ENCODE measurements at regions not wholly inside any gene's neighbourhood (a gene's known extent, or its start where the extent isn't known, plus 50 kb on each side); places are given as distances from the start of the nearest gene placed in this dataset.

DNA sequence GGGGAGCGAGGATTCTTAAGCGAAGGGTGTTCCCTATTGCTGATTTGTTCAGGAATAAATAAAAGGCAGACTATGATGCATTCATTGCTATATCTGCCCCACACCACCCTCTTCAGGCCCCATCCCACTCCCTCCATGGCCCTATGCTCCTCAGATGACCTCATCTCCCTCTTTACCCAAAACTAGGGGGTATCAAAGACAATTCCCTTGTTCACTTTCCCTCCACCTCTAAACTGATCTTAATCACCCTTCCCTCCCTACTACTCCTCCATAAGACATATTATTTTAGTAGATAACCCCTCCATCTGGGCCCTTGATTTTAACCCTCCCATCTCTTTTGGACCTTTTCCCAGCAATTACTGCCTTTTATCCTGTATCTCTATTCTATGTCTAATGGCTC is 434.9 kb upstream of the RUNX1 start:
- peaks cover 0 to under 1% (median 0%) of the 10 kb centered on the region in 12 donors for H3K4me1 ChIP-seq
- no peak overlapping the region for H3K4me3 ChIP-seq
- H3K27me3 ChIP-seq: peaks cover 0 to 4% (median 0%) of the 10 kb centered on the region in 9 donors
- no peak overlapping the region for H3K27ac ChIP-seq
- no peak for TF ChIP-seq CTCF (IDR thresholded peaks at IDR 0.05)
- TF ChIP-seq POLR2A (IDR thresholded peaks at IDR 0.05): no peak
- intact Hi-C loops (cut with DNase I): loop anchor here in 1 of 10 donors (10.0 kb wide), 1 partner anchor 61 kb away; no protein-coding TSS in a partner anchor
- H3K36me3 ChIP-seq: no peaks in the 10 kb centered on the region
- 91 to 100% (median 95%) methylated on average over 2 of the region's 2 CpGs for WGBS, 4 donors
- no peak for ATAC-seq
- no peak for DNase-seq
- H3K9me3 ChIP-seq: peaks cover 0 to 10% (median 6%) of the 10 kb centered on the region in 12 donors

GRCh38 chr21:35482933-35483662 is 434.0 kb upstream of the RUNX1 start:
- WGBS, 4 donors: 40 to 57% (median 51%) methylated on average over 3 of the region's 3 CpGs
- TF ChIP-seq POLR2A (IDR thresholded peaks at IDR 0.05) (no peak), CTCF (IDR thresholded peaks at IDR 0.05) (no peak)
- Histone ChIP-seq H3K4me1 (peaks cover 0 to 9% (median 0%) of the 10 kb centered on the region in 12 donors), H3K9me3 (peaks cover 0 to 10% (median 6%) of the 10 kb centered on the region in 12 donors), H3K4me3 (no peak overlapping the region), H3K36me3 (no peaks in the 10 kb centered on the region), H3K27ac (no peak overlapping the region), H3K27me3 (peaks cover 0 to 4% (median 0%) of the 10 kb centered on the region in 9 donors)
- ATAC-seq: no peak
- intact Hi-C loops (cut with DNase I): loop anchor here in 1 of 10 donors (10.0 kb wide), 1 partner anchor 62 kb away; no protein-coding TSS in a partner anchor
- DNase-seq: no peak

DNA sequence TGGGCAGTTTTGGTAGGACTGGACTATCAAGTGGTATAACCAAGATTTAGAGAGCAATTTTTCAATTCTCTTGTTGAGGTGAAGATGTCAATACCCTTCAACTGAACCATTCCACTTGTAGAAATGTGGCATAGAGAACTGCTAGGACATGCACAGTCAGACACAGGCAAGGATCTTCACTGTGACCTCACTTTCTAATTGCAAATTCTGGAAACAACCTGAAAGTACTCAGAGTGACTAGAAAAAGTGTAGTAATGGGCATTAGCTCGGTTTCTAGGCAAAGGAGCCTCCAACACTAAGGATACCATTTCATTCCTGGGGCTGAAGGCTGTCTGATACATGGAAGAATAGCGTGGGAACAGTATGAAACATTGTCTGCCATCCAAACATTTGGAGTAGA is 433.0 kb upstream of the RUNX1 start:
- TF ChIP-seq POLR2A (IDR thresholded peaks at IDR 0.05) (no peak), CTCF (IDR thresholded peaks at IDR 0.05) (no peak)
- Histone ChIP-seq H3K9me3 (peaks cover 0 to 10% (median 6%) of the 10 kb centered on the region in 12 donors), H3K4me3 (no peak overlapping the region), H3K4me1 (peaks cover 0 to 19% (median 0%) of the 10 kb centered on the region in 12 donors), H3K27ac (no peak overlapping the region), H3K27me3 (peaks cover 0 to 4% (median 0%) of the 10 kb centered on the region in 9 donors), H3K36me3 (no peaks in the 10 kb centered on the region)
- DNase-seq: no peak
- WGBS, 4 donors: 57 to 77% (median 68%) methylated on average over 2 of the region's 2 CpGs
- intact Hi-C loops (cut with DNase I): loop anchor here in 1 of 10 donors (10.0 kb wide), 1 partner anchor 63 kb away; no protein-coding TSS in a partner anchor
- ATAC-seq: no peak

- TF ChIP-seq CTCF (IDR thresholded peaks at IDR 0.05) (no peak), POLR2A (IDR thresholded peaks at IDR 0.05) (no peak)
- no peak overlapping the region for H3K4me3 ChIP-seq
- DNase-seq (no peak), ATAC-seq (no peak)
- H3K27ac ChIP-seq: no peak overlapping the region
- H3K9me3 ChIP-seq: peaks cover 0 to 10% (median 6%) of the 10 kb centered on the region in 12 donors
- peaks cover 0 to 30% (median 0%) of the 10 kb centered on the region in 12 donors for H3K4me1 ChIP-seq
- no peaks in the 10 kb centered on the region for H3K36me3 ChIP-seq
- intact Hi-C loops (cut with DNase I): loop anchor here in 1 of 10 donors (10.0 kb wide), 1 partner anchor 64 kb away; no protein-coding TSS in a partner anchor
- 79 to 89% (median 87%) methylated on average over 6 of the region's 6 CpGs for WGBS, 4 donors
- H3K27me3 ChIP-seq: peaks cover 0 to 4% (median 0%) of the 10 kb centered on the region in 9 donors
Observed at GRCh38 chr21:35481005-35481404, 431.9 kb upstream of the RUNX1 start.

Data from heart left ventricle (tissue), 16 donors.